ENCODE measurements at regions not wholly inside any gene's neighbourhood (a gene's known extent, or its start where the extent isn't known, plus 50 kb on each side); places are given as distances from the start of the nearest gene placed in this dataset.
"Not testable (repeated sequence)": the region's sequence is repeated elsewhere in the genome, so short reads cannot be mapped to it uniquely, and the experiment has no call there.

DNA sequence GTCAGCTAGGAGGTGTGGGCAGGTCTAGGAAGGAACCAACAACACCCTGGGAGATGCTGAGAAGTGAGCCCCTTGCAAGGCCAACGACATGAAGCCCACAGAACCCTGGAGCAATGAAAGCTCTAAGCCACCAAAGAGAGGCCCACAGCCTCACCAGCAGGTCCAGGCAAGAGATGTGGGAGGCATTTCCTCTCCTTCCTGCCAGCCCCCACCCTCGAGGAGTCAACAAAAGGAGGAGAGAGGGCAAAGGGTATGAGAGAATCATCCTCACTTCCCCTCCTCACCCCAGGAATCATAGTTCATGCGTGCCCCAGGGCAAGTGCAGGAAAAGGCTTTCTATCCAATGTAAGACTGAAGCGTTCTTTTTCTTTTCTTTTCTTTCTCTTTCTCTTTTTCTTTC is 195.8 kb downstream of the SHQ1 start:
- H3K4me3 Mint-ChIP-seq: no peak overlapping the region
- no peak for ATAC-seq
- H3K9me3 Mint-ChIP-seq: peaks cover 7 to 10% of the 10 kb centered on the region in 2 donors
- no peaks in the 10 kb centered on the region for H3K36me3 Mint-ChIP-seq
- no peak overlapping the region for H3K4me3 ChIP-seq (ENCODE audit: low read length)
- no peak for TF ChIP-seq CTCF (IDR thresholded peaks at IDR 0.05)
- intact Hi-C loops (cut with micrococcal nuclease): no loop called here
- H3K4me1 ChIP-seq (ENCODE audit: control insufficient read depth, insufficient read depth, low read length): peaks cover 4% of the 10 kb centered on the region
- peaks cover 15 to 18% of the 10 kb centered on the region in 2 donors for H3K27me3 Mint-ChIP-seq (ENCODE audit: low read depth in 2 of 2)
- peaks cover 0 to 10% of the 10 kb centered on the region in 2 donors for H3K4me1 Mint-ChIP-seq
- no peak overlapping the region for H3K27ac ChIP-seq (ENCODE audit: low read length)
- H3K36me3 ChIP-seq (ENCODE audit: control insufficient read depth, insufficient read depth, low read length): no peaks in the 10 kb centered on the region
- no peaks in the 10 kb centered on the region for H3K9me3 ChIP-seq (ENCODE audit: control insufficient read depth, insufficient read depth, low read length)
- DNase-seq: no peak
- WGBS (ENCODE audit: insufficient coverage): 74% methylated on average over 4 of the region's 4 CpGs
- no peak overlapping the region for H3K27ac Mint-ChIP-seq
- peaks cover 14% of the 10 kb centered on the region for H3K27me3 ChIP-seq (ENCODE audit: control insufficient read depth, insufficient read depth, low read length)

DNA sequence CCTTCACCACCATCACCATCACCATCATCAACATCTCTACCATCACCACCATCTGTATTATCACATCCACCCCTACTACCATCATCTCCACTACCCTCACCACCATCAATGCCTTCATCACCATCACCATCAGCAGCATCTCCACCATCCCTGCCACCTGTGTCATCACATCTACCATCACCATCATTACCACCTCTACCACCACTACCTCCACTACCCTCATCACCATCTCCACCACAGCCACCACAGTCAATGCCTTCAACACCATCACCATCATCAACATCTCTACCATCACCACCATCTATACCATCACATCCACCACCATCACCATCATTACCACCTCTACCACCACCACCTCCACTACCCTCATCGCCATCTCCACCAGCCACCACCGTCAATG is 196.7 kb downstream of the SHQ1 start:
- H3K27me3 Mint-ChIP-seq (ENCODE audit: low read depth in 2 of 2): peaks cover 12 to 18% of the 10 kb centered on the region in 2 donors
- Histone ChIP-seq H3K4me1 (ENCODE audit: control insufficient read depth, insufficient read depth, low read length) (peaks cover 4% of the 10 kb centered on the region), H3K4me3 (ENCODE audit: low read length) (no peak overlapping the region), H3K27me3 (ENCODE audit: control insufficient read depth, insufficient read depth, low read length) (peaks cover 14% of the 10 kb centered on the region), H3K36me3 (ENCODE audit: control insufficient read depth, insufficient read depth, low read length) (no peaks in the 10 kb centered on the region), H3K9me3 (ENCODE audit: control insufficient read depth, insufficient read depth, low read length) (no peaks in the 10 kb centered on the region), H3K27ac (ENCODE audit: low read length) (no peak overlapping the region)
- no peaks in the 10 kb centered on the region for H3K36me3 Mint-ChIP-seq
- TF ChIP-seq CTCF (IDR thresholded peaks at IDR 0.05): no peak
- intact Hi-C loops (cut with micrococcal nuclease): no loop called here
- H3K4me3 Mint-ChIP-seq: no peak overlapping the region
- 97% methylated on average over 2 of the region's 2 CpGs for WGBS (ENCODE audit: insufficient coverage)
- DNase-seq (no peak), ATAC-seq (no peak)
- H3K4me1 Mint-ChIP-seq: peaks cover 0 to 10% of the 10 kb centered on the region in 2 donors
- H3K9me3 Mint-ChIP-seq: peaks cover 7 to 10% of the 10 kb centered on the region in 2 donors
- H3K27ac Mint-ChIP-seq: peak overlapping the region in 1 of 2 donors; percentile 10

DNA sequence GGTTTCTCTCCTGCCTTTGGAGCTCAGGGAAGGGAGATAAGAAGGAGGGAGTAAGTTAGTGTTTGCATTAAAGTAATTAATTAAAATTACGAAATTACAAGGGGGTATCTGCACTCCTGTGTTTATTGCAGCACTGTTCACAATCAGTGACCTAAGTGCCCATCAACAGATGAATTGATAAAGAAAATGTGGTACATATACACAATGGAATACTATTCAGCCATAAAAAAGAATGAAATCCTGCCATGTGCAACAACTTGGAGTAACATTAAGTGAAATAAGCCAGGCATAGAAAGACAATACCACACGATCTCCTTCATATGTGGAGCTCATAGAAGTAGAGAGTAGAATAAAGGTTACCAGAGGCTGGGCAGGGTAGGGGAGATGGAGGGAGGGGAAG is 202.0 kb downstream of the SHQ1 start:
- DNase-seq: no peak
- Mint-ChIP-seq H3K9me3 (peaks cover under 1 to 1% of the 10 kb centered on the region in 2 donors), H3K36me3 (no peaks in the 10 kb centered on the region), H3K4me3 (no peak overlapping the region), H3K4me1 (peaks cover 0 to 2% of the 10 kb centered on the region in 2 donors), H3K27me3 (ENCODE audit: low read depth in 2 of 2) (peaks cover 3 to 6% of the 10 kb centered on the region in 2 donors), H3K27ac (no peak overlapping the region)
- TF ChIP-seq CTCF (IDR thresholded peaks at IDR 0.05): no peak
- Histone ChIP-seq H3K27ac (ENCODE audit: low read length) (no peak overlapping the region), H3K9me3 (ENCODE audit: control insufficient read depth, insufficient read depth, low read length) (no peaks in the 10 kb centered on the region), H3K4me1 (ENCODE audit: control insufficient read depth, insufficient read depth, low read length) (no peaks in the 10 kb centered on the region), H3K4me3 (ENCODE audit: low read length) (no peak overlapping the region), H3K27me3 (ENCODE audit: control insufficient read depth, insufficient read depth, low read length) (no peaks in the 10 kb centered on the region), H3K36me3 (ENCODE audit: control insufficient read depth, insufficient read depth, low read length) (no peaks in the 10 kb centered on the region)
- intact Hi-C loops (cut with micrococcal nuclease): no loop called here
- 93% methylated on average over 2 of the region's 2 CpGs for WGBS (ENCODE audit: insufficient coverage)
- no peak for ATAC-seq

- H3K27me3 Mint-ChIP-seq (ENCODE audit: low read depth in 2 of 2); H3K9me3 Mint-ChIP-seq; H3K36me3 Mint-ChIP-seq; H3K27ac Mint-ChIP-seq; H3K4me1 ChIP-seq (ENCODE audit: control insufficient read depth, insufficient read depth, low read length); H3K27me3 ChIP-seq (ENCODE audit: control insufficient read depth, insufficient read depth, low read length); H3K4me1 Mint-ChIP-seq; H3K4me3 ChIP-seq (ENCODE audit: low read length); H3K36me3 ChIP-seq (ENCODE audit: control insufficient read depth, insufficient read depth, low read length); ATAC-seq; H3K27ac ChIP-seq (ENCODE audit: low read length); H3K9me3 ChIP-seq (ENCODE audit: control insufficient read depth, insufficient read depth, low read length); DNase-seq; intact Hi-C loops (cut with micrococcal nuclease); H3K4me3 Mint-ChIP-seq: not testable (repeated sequence)
- WGBS (ENCODE audit: insufficient coverage): 95% methylated on average over 8 of the region's 8 CpGs
Measured at GRCh38 chr3:72643635-72644034, 204.6 kb downstream of the SHQ1 start.
